Left lung (tissue), 4 donors: ENCODE measurements at regions not wholly inside any gene's neighbourhood (a gene's known extent, or its start where the extent isn't known, plus 50 kb on each side); places are given as distances from the start of the nearest gene placed in this dataset.

ENCODE experiments used
- ATAC-seq: fragments of 200-7000 bp; cut with Tn5 transposase; one replicate; pipeline ENCODE4 v1.9.1; 2020; ENCODE audit warnings: moderate library complexity
- DNase-seq, 4 donors: peaks; one replicate each; pipeline ENCODE4 v3.0.0-alpha.2; 2013 to 2020
- H3K27ac ChIP-seq, 2 donors: fragments of 200-600 bp; sonication (generic) in 1 of 2; one replicate each; pipeline versions ENCODE4 v1.5.0 to v1.8.0; 2020 to 2021
- H3K27me3 ChIP-seq, 2 donors: fragments of 200-600 bp; sonication (generic) in 1 of 2; one replicate each; pipeline versions ENCODE4 v1.5.0 to v1.8.0; 2020 to 2021
- H3K36me3 ChIP-seq, 2 donors: fragments of 200-600 bp; sonication (generic) in 1 of 2; one replicate each; pipeline versions ENCODE4 v1.5.0 to v1.8.0; 2020 to 2021
- H3K4me1 ChIP-seq, 2 donors: fragments of 200-600 bp; one replicate each; pipeline ENCODE4 v1.8.0; 2021
- H3K4me3 ChIP-seq, 2 donors: fragments of 200-600 bp; sonication (generic) in 1 of 2; one replicate each; pipeline versions ENCODE4 v1.5.0 to v1.8.0; 2020 to 2021; ENCODE audit warnings: mild to moderate bottlenecking in 1 of 2
- H3K9me3 ChIP-seq, 2 donors: fragments of 200-600 bp; sonication (generic) in 1 of 2; one replicate each; pipeline versions ENCODE4 v1.5.0 to v1.8.0; 2020 to 2021
- intact Hi-C, 2 donors: fragments of 100-400 bp; cut with DNase I; formaldehyde crosslinking; loops; one replicate each; pipeline versions ENCODE4 v1.11.2 to v1.14.2; 2022
- TF ChIP-seq, protein P1 (sequence below), 2 donors: fragments of 200-600 bp; sonication (generic) in 1 of 2; IDR thresholded peaks; one replicate each; pipeline versions ENCODE4 v1.5.0 to v1.8.0; 2021; ENCODE audit warnings: antibody characterized with exemption in 2 of 2
- donor health status: DM: no; HTN: yes; CAD: no.
- donor health status: DM: no; HTN: no; CAD: no.

DNA sequence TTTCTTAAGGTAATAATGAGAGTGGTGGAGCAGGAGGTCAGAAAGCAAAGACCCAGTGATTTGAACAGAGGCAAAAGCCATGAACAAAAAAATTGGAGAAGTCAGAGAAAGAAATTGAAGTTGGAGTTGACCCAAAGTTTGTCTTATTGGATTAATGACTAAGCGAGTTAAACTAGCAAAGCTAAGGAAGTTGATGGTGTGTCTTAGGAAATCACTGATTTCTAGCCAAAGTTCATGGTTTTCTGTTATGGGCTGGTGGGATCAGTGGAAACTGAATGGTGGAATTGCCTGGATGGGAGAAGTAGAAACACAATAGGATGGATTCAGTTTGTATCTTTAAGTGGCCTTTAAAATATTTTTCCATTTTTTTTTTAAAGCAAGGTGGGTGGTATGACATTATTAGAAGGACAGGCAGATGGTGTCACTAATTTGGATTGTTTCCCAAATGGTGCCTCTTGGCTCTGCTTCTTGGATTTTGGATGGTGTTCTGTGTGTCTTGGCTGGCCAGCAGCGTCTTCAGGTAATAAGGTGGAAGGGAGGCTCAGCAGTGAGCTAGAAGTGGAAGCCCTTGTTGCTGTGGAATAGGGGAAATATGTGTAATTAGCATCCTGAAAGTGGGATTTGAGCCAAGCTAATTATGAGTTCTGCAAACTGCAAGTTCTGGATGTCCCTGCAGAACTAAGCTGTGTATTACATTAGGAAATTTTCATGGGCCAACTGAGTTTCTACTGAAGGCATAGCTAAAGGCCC lies 302.9 kb downstream of the LMO7 start:
- DNase-seq (peak in 1 of 4 donors; percentile 10), ATAC-seq (no peak)
- no peak overlapping the region for H3K4me3 ChIP-seq
- H3K4me1 ChIP-seq: no peaks in the 10 kb centered on the region
- TF ChIP-seq, protein P1, sequence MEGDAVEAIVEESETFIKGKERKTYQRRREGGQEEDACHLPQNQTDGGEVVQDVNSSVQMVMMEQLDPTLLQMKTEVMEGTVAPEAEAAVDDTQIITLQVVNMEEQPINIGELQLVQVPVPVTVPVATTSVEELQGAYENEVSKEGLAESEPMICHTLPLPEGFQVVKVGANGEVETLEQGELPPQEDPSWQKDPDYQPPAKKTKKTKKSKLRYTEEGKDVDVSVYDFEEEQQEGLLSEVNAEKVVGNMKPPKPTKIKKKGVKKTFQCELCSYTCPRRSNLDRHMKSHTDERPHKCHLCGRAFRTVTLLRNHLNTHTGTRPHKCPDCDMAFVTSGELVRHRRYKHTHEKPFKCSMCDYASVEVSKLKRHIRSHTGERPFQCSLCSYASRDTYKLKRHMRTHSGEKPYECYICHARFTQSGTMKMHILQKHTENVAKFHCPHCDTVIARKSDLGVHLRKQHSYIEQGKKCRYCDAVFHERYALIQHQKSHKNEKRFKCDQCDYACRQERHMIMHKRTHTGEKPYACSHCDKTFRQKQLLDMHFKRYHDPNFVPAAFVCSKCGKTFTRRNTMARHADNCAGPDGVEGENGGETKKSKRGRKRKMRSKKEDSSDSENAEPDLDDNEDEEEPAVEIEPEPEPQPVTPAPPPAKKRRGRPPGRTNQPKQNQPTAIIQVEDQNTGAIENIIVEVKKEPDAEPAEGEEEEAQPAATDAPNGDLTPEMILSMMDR (IDR thresholded peaks at IDR 0.05): no peak
- no peaks in the 10 kb centered on the region for H3K27me3 ChIP-seq
- no peaks in the 10 kb centered on the region for H3K36me3 ChIP-seq
- no peaks in the 10 kb centered on the region for H3K9me3 ChIP-seq
- intact Hi-C loops: no loop called here
- no peak overlapping the region for H3K27ac ChIP-seq

DNA sequence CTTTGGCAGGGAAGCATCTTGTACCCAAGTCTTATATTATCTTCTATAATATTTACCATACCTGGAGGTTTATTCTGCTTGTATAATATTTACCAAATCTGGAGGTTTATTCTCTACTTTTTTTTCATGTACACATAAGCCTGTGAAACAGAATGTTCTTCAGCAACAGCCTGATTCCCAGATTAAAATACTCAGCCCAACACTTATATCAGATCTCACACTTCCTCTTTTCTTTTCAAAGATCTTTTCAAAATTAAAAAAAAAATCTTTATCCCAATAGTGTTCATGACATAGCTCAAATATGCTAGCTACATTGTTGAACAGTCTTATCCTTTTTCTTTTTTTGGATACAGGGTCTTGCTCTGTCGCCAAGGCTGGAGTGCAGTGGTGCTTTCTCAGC lies 300.7 kb downstream of the LMO7 start:
- DNase-seq: no peak

DNA sequence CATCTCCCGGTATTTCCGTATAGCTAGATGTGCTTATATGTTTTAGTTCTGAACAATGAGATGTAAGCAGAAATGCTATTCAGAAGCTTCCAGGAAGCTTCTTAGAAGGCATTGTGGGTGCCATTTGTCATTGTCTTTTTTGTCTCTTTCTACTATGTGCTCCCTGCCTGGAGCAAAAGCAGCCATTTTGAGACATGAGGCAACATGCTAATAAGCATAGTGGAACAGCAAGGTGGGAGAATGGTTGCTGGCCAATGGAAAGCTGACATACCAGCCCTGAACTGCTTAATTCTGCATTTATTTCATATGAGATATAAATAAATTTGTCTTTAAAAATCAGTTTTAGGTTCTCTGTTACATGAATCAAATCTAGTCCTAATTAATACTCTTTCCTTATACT lies 299.7 kb downstream of the LMO7 start:
- Histone ChIP-seq H3K4me1 (no peaks in the 10 kb centered on the region), H3K27ac (no peak overlapping the region), H3K9me3 (no peaks in the 10 kb centered on the region), H3K36me3 (no peaks in the 10 kb centered on the region), H3K27me3 (no peaks in the 10 kb centered on the region), H3K4me3 (no peak overlapping the region)
- DNase-seq (no peak), ATAC-seq (no peak)
- intact Hi-C loops: no loop called here
- TF ChIP-seq, protein P1 (IDR thresholded peaks at IDR 0.05): no peak

More for the DNA sequence above, 300.7 kb downstream of the LMO7 start:
- no peaks in the 10 kb centered on the region for H3K27me3 ChIP-seq
- no peak for ATAC-seq
- H3K4me1 ChIP-seq: no peaks in the 10 kb centered on the region
- no peaks in the 10 kb centered on the region for H3K36me3 ChIP-seq
- intact Hi-C loops: no loop called here
- no peaks in the 10 kb centered on the region for H3K9me3 ChIP-seq
- H3K4me3 ChIP-seq: no peak overlapping the region
- TF ChIP-seq, protein P1 (IDR thresholded peaks at IDR 0.05): no peak
- H3K27ac ChIP-seq: no peak overlapping the region

DNA sequence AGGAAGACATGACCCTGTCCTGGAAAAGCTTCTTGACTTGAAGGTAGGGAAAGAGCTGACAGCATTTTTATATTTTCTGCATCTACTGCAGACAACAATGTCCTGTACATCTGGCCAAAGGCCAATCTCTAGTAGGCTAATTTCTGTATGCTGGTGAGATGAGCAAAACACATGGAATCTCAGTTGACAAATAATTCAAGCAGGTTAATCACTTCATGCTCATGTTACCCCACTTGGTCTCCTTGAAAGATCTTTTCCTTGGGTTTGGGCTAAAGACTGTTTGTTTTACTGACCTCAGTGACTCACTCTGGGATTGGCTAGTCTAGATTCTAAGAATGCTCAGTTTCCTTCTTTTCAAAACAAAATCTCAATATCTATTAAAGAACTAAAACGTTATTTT lies 298.8 kb downstream of the LMO7 start:
- Histone ChIP-seq H3K9me3 (no peaks in the 10 kb centered on the region), H3K4me1 (no peaks in the 10 kb centered on the region), H3K27ac (no peak overlapping the region), H3K27me3 (no peaks in the 10 kb centered on the region), H3K4me3 (no peak overlapping the region), H3K36me3 (no peaks in the 10 kb centered on the region)
- DNase-seq (no peak), ATAC-seq (no peak)
- intact Hi-C loops: no loop called here
- TF ChIP-seq, protein P1 (IDR thresholded peaks at IDR 0.05): no peak

DNA sequence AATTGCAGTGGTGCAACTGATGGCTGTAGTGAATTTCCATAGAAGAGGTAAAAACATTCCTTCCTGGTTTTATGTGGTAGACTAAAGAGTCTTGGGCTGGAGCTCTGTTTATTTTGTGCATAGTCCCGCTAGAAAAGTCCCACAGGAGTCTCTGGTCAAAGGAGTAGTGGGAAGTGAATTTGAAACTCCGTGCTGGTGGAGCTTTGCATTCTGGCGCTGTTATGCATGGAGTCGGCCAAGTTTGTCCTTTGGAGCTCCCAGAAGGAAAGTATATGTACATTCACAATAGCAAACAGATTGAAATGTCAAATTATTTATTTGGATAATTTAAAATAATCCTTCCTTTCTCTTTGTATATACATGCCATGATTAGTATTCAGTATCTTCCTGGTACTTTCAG lies 296.5 kb downstream of the LMO7 start:
- Histone ChIP-seq H3K27me3 (no peaks in the 10 kb centered on the region), H3K36me3 (no peaks in the 10 kb centered on the region), H3K4me1 (no peaks in the 10 kb centered on the region), H3K4me3 (no peak overlapping the region), H3K27ac (no peak overlapping the region), H3K9me3 (no peaks in the 10 kb centered on the region)
- DNase-seq: no peak
- no peak for ATAC-seq
- intact Hi-C loops: no loop called here
- TF ChIP-seq, protein P1 (IDR thresholded peaks at IDR 0.05): no peak
